Smooth muscle cell (in vitro differentiated cells): ENCODE measurements at regions not wholly inside any gene's neighbourhood (a gene's known extent, or its start where the extent isn't known, plus 50 kb on each side); places are given as distances from the start of the nearest gene placed in this dataset.
"Not testable (repeated sequence)": the region's sequence is repeated elsewhere in the genome, so short reads cannot be mapped to it uniquely, and the experiment has no call there.

Experiments
- DNase-seq: peaks from one replicate; lab custom pipeline; 2025; ENCODE audit not compliant: unreplicated experiment; lab: John Stamatoyannopoulos, UW
- H2AFZ ChIP-seq: fragments of 200-600 bp; sonication (generic); 2 replicates; pipeline ENCODE4 v1.6.0; 2016; ENCODE audit warnings: antibody characterized with exemption, low read depth, mild to moderate bottlenecking
- H3F3A ChIP-seq: fragments of 200-600 bp; sonication (generic); 2 replicates; pipeline ENCODE4 v1.6.0; 2017; ENCODE audit warnings: antibody characterized with exemption, low read depth
- H3K27ac ChIP-seq: fragments of 200-600 bp; sonication (generic); 2 replicates; pipeline ENCODE4 v1.5.1; 2016; ENCODE audit warnings: low read depth, mild to moderate bottlenecking
- H3K27me3 ChIP-seq: fragments of 200-600 bp; sonication (generic); 2 replicates; pipeline ENCODE4 v1.6.1; 2016; ENCODE audit warnings: low read depth, mild to moderate bottlenecking
- H3K36me3 ChIP-seq: fragments of 200-600 bp; sonication (generic); 2 replicates; pipeline ENCODE4 v1.5.1; 2016; ENCODE audit warnings: low read depth
- H3K4me1 ChIP-seq: fragments of 200-600 bp; sonication (generic); 2 replicates; pipeline ENCODE4 v1.5.1; 2016; ENCODE audit warnings: low read depth
- H3K4me2 ChIP-seq: fragments of 200-600 bp; sonication (generic); 2 replicates; pipeline ENCODE4 v1.6.0; 2016; ENCODE audit warnings: mild to moderate bottlenecking
- H3K4me3 ChIP-seq: fragments of 200-600 bp; sonication (generic); 2 replicates; pipeline ENCODE4 v1.5.1; 2016; ENCODE audit warnings: mild to moderate bottlenecking
- H3K79me2 ChIP-seq: fragments of 200-600 bp; sonication (generic); 2 replicates; pipeline ENCODE4 v1.6.0; 2016; ENCODE audit warnings: low read depth, mild to moderate bottlenecking
- H3K9ac ChIP-seq: fragments of 200-600 bp; sonication (generic); 2 replicates; pipeline ENCODE4 v1.6.0; 2016; ENCODE audit warnings: low read depth
- H3K9me3 ChIP-seq: fragments of 200-600 bp; sonication (generic); replicated peaks from 2 replicates; pipeline ENCODE4 v1.5.1; 2016; ENCODE audit warnings: low read depth
- H4K20me1 ChIP-seq: fragments of 200-600 bp; sonication (generic); 2 replicates; pipeline ENCODE4 v1.6.0; 2016; ENCODE audit warnings: low read depth
- WGBS: methylation state at CpG from one replicate; pipeline ENCODE4 v1.1.7; 2016; ENCODE audit warnings: low lambda C conversion rate; 5-methylcytosine and 5-hydroxymethylcytosine counted together
- TF ChIP-seq, protein P1 (sequence below): fragments of 200-600 bp; sonication (generic); IDR thresholded peaks from 2 replicates; pipeline ENCODE4 v1.5.1; 2017; ENCODE audit warnings: borderline replicate concordance, mild to moderate bottlenecking, antibody characterized with exemption; ENCODE audit not compliant: insufficient read depth, poor library complexity, severe bottlenecking

DNA sequence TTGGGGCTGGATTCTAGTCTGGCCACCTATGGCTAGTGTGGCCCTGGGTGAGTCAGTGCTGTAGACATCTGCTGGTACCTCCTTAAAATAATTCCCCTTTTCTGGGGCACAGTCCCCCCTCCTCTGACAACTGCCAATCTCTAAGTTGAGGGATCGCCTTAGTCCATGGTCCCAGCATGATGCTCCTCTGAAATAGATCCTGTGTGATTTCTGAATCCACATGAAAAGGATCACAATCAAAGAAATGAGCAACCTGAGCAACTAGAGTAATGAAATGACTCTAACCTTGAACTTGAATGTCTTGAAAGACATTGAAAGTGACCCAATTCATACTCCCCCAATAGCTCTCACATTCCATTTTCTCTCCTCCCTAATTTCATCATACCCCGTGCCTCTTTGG lies 332.5 kb downstream of the VRK1 start:
- no peak overlapping the region for H2AFZ ChIP-seq
- H3F3A ChIP-seq: no peaks in the 10 kb centered on the region
- no peak overlapping the region for H3K4me3 ChIP-seq
- H3K36me3 ChIP-seq: no peaks in the 10 kb centered on the region
- H3K79me2 ChIP-seq: no peaks in the 10 kb centered on the region
- H3K27me3 ChIP-seq: no peaks in the 10 kb centered on the region
- no peak overlapping the region for H3K4me2 ChIP-seq
- no peaks in the 10 kb centered on the region for H3K4me1 ChIP-seq
- no peak overlapping the region for H3K9ac ChIP-seq
- TF ChIP-seq, protein P1, sequence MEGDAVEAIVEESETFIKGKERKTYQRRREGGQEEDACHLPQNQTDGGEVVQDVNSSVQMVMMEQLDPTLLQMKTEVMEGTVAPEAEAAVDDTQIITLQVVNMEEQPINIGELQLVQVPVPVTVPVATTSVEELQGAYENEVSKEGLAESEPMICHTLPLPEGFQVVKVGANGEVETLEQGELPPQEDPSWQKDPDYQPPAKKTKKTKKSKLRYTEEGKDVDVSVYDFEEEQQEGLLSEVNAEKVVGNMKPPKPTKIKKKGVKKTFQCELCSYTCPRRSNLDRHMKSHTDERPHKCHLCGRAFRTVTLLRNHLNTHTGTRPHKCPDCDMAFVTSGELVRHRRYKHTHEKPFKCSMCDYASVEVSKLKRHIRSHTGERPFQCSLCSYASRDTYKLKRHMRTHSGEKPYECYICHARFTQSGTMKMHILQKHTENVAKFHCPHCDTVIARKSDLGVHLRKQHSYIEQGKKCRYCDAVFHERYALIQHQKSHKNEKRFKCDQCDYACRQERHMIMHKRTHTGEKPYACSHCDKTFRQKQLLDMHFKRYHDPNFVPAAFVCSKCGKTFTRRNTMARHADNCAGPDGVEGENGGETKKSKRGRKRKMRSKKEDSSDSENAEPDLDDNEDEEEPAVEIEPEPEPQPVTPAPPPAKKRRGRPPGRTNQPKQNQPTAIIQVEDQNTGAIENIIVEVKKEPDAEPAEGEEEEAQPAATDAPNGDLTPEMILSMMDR: no peak
- DNase-seq: no peak
- no peak overlapping the region for H3K27ac ChIP-seq
- 91% methylated on average over 2 of the region's 2 CpGs for WGBS
- no peaks in the 10 kb centered on the region for H3K9me3 ChIP-seq
- H4K20me1 ChIP-seq: no peaks in the 10 kb centered on the region

DNA sequence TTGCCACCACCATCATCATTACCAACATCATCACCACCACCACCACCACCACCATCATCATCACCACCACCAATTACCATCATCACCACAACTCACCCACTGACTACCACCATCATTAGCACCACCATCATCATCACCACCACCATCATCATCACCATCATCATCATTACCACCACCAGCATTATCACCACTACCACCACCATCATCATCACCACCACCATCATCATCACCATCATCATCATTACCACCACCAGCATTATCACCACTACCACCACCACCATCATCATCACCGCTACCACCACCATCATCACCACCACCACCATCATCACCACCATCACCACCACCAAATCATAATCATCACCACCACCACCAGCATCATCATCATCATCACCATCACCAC lies 338.7 kb downstream of the VRK1 start:
- H3K27ac ChIP-seq, H2AFZ ChIP-seq, H3K27me3 ChIP-seq, H3F3A ChIP-seq, H3K79me2 ChIP-seq, DNase-seq, H3K36me3 ChIP-seq, H3K9me3 ChIP-seq, H3K4me2 ChIP-seq, H3K4me3 ChIP-seq, H3K4me1 ChIP-seq, H4K20me1 ChIP-seq, H3K9ac ChIP-seq: not testable (repeated sequence)
- WGBS: 89% methylated on average over 1 of the region's 1 CpG

DNA sequence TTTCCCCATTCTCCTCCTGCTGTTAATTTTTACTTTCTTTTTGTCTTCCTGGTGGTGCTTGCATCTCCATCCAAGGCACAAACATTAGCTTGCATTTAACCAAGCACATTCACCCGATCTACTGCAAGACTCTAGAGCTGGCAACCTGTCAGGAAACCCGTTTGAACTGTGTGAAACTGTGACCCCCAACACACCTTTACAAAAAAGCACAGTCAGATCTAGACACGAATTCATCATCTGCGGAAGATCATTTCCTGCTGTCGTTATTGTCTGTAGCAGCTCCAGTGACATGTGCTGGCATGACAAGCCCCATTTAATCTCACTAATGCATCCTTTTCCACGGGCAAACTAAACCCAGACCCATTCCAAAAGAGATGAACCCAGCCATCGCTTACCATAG lies 340.5 kb downstream of the VRK1 start:
- DNase-seq: no peak
- 87% methylated on average over 7 of the region's 7 CpGs for WGBS
- Histone ChIP-seq H4K20me1 (no peaks in the 10 kb centered on the region), H3K4me3 (no peak overlapping the region), H3K27ac (no peak overlapping the region), H3K4me2 (no peak overlapping the region), H3K79me2 (no peaks in the 10 kb centered on the region), H3K4me1 (no peaks in the 10 kb centered on the region), H2AFZ (no peak overlapping the region), H3K9me3 (no peaks in the 10 kb centered on the region), H3K27me3 (no peaks in the 10 kb centered on the region), H3K36me3 (no peaks in the 10 kb centered on the region), H3K9ac (no peak overlapping the region), H3F3A (no peaks in the 10 kb centered on the region)
- TF ChIP-seq, protein P1: no peak

DNA sequence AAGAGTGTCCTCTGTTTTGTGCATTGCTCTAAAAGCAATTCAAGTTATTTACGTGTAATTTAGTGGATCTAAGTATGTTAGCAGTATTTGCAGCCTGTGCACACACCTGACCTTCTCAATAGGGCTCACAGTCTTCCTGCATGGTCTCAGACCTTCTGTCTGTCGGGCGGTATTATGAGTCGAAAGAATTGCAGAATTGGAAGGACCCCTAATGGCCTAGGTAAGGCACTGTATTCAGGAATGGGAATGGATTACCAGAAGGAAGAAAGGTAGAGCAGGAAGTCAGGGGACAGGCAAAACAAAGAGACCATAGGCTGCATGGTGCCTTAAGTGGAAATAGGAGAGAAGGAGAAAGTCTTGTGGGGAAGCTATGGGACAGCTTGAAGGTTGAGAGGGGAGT lies 341.6 kb downstream of the VRK1 start:
- no peaks in the 10 kb centered on the region for H3K27me3 ChIP-seq
- H3K4me2 ChIP-seq: no peak overlapping the region
- DNase-seq: no peak
- no peak overlapping the region for H3K9ac ChIP-seq
- no peaks in the 10 kb centered on the region for H3K36me3 ChIP-seq
- no peaks in the 10 kb centered on the region for H3K9me3 ChIP-seq
- H2AFZ ChIP-seq: no peak overlapping the region
- 73% methylated on average over 4 of the region's 4 CpGs for whole genome bisulfite sequencing
- H3K4me3 ChIP-seq: no peak overlapping the region
- no peaks in the 10 kb centered on the region for H4K20me1 ChIP-seq
- H3K27ac ChIP-seq: no peak overlapping the region
- TF ChIP-seq, protein P1: no peak
- H3F3A ChIP-seq: no peaks in the 10 kb centered on the region
- H3K79me2 ChIP-seq: no peaks in the 10 kb centered on the region
- H3K4me1 ChIP-seq: no peaks in the 10 kb centered on the region
